ENCODE measurements at regions not wholly inside any gene's neighbourhood (a gene's known extent, or its start where the extent isn't known, plus 50 kb on each side); places are given as distances from the start of the nearest gene placed in this dataset.

GRCh38 chr1:43083375-43083891 is 88.7 kb downstream of the EBNA1BP2 start:
- no peak for DNase-seq (ENCODE audit: extremely low read depth, insufficient read length)
- H3K4me3 ChIP-seq (replicated peaks; ENCODE audit: low read depth, low read length), result no peak overlapping the region

GRCh38 chr1:43082740-43083139 is 89.3 kb downstream of the EBNA1BP2 start:
- no peak for TF ChIP-seq CTCF (IDR thresholded peaks at IDR 0.05; ENCODE audit: insufficient read depth, low read length, poor library complexity, severe bottlenecking)
- no peak for DNase-seq (ENCODE audit: extremely low read depth, insufficient read length)
- Histone ChIP-seq H3K4me3 (replicated peaks; ENCODE audit: low read depth, low read length) (no peak overlapping the region), H3K36me3 (ENCODE audit: control insufficient read depth, insufficient read depth, low read length) (no peaks in the 10 kb centered on the region), H3K27me3 (replicated peaks; ENCODE audit: control insufficient read depth, insufficient read depth, low read length) (no peaks in the 10 kb centered on the region)

More at GRCh38 chr1:43083375-43083891, 88.7 kb downstream of the EBNA1BP2 start:
- Histone ChIP-seq H3K27me3 (replicated peaks; ENCODE audit: control insufficient read depth, insufficient read depth, low read length) (no peaks in the 10 kb centered on the region), H3K36me3 (ENCODE audit: control insufficient read depth, insufficient read depth, low read length) (no peaks in the 10 kb centered on the region)
- TF ChIP-seq CTCF (IDR thresholded peaks at IDR 0.05; ENCODE audit: insufficient read depth, low read length, poor library complexity, severe bottlenecking), result no peak

GRCh38 chr1:43077273-43077672 is 94.8 kb downstream of the EBNA1BP2 start:
- Histone ChIP-seq H3K4me3 (replicated peaks; ENCODE audit: low read depth, low read length) (no peak overlapping the region), H3K27me3 (replicated peaks; ENCODE audit: control insufficient read depth, insufficient read depth, low read length) (no peaks in the 10 kb centered on the region), H3K36me3 (ENCODE audit: control insufficient read depth, insufficient read depth, low read length) (no peaks in the 10 kb centered on the region)
- no peak for TF ChIP-seq CTCF (IDR thresholded peaks at IDR 0.05; ENCODE audit: insufficient read depth, low read length, poor library complexity, severe bottlenecking)
- no peak for DNase-seq (ENCODE audit: extremely low read depth, insufficient read length)

- H3K27me3 ChIP-seq (replicated peaks; ENCODE audit: control insufficient read depth, insufficient read depth, low read length), result no peaks in the 10 kb centered on the region
- H3K4me3 ChIP-seq (replicated peaks; ENCODE audit: low read depth, low read length), result no peak overlapping the region
- TF ChIP-seq CTCF (IDR thresholded peaks at IDR 0.05; ENCODE audit: insufficient read depth, low read length, poor library complexity, severe bottlenecking), result no peak
- no peak for DNase-seq (ENCODE audit: extremely low read depth, insufficient read length)
- no peaks in the 10 kb centered on the region for H3K36me3 ChIP-seq (ENCODE audit: control insufficient read depth, insufficient read depth, low read length)
Observed at GRCh38 chr1:43074709-43075108, 97.4 kb downstream of the EBNA1BP2 start.

GRCh38 chr1:43074244-43074643 is 97.8 kb downstream of the EBNA1BP2 start:
- no peak for TF ChIP-seq CTCF (IDR thresholded peaks at IDR 0.05; ENCODE audit: insufficient read depth, low read length, poor library complexity, severe bottlenecking)
- Histone ChIP-seq H3K27me3 (replicated peaks; ENCODE audit: control insufficient read depth, insufficient read depth, low read length) (no peaks in the 10 kb centered on the region), H3K4me3 (replicated peaks; ENCODE audit: low read depth, low read length) (no peak overlapping the region), H3K36me3 (ENCODE audit: control insufficient read depth, insufficient read depth, low read length) (no peaks in the 10 kb centered on the region)
- no peak for DNase-seq (ENCODE audit: extremely low read depth, insufficient read length)

Measured in GM06990 (cell line).